Non-pigmented ciliary epithelial cell (primary cell): ENCODE measurements at regions not wholly inside any gene's neighbourhood (a gene's known extent, or its start where the extent isn't known, plus 50 kb on each side); places are given as distances from the start of the nearest gene placed in this dataset.

Experiments used
- DNase-seq: peaks from one replicate; pipeline ENCODE4 v3.0.0-alpha.2; 2010; ENCODE audit warnings: low read depth

DNA sequence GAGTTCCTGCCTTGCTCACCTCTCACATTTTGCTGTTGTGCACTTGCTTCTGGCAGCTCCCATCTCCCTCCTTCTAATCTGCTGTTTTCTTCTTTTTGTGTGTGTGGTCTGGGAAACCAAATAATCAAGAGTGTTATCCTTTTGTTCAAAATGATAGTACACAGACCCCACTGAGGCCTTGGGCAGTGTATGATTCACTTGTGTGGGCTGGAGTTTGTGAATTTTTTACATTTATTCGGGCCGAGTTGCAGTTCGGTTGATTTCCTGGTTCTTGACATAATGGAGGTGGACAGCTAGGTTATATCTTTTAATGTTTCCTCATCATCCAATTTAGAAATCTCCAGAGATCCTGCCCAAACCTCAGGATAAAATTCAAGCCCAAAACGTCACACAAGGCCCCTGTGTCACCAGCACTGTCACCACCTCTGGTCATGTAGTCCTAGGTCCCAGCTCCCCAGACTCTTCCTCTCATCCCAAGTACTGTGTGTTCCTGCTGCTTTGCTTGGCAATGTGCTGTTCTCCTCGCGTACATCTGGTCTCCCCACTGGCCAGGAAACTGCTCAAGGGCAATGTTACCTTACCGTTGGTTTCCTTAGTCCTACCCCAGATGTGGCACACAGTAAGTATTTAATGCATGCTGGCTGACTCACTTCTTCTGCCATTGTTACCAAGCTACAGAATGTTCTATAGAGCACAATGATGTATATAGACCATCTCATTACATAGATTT lies 55.7 kb upstream of the PHACTR2 start:
- DNase-seq = peak; percentile 36

DNA sequence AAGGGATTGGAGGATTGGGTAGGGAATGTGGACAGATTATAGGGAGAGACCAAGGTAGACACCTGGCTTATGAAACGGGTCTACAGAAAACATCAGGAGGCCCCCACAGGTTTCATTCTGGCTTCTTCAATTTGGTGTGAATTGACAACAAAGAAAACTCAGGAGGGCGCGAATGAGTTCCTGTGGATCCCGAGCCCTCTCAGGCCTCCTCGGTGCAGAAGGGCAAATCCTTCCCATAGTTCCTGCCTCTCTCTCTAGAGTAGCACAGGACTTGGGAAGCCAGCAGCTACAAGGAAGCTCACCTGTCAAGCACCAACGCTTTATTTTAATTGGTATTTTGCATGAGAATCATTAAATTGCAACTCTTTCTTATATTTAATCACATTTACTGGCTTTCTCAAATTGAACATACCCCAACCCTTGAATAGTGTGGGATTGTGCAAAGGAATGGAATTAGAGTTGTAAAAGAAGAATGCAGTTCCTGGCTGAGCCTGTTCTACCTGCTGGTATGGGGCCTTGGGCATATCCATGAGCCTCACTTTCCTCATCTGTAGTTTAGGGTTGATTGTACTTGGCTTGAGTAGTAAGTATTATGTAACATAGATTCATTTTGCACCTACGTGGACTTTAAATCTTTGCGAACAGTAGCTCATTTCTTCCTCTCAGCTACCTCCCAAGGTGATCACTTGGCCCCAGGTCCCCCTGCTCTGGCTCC lies 56.4 kb upstream of the PHACTR2 start:
- no peak for DNase-seq

DNA sequence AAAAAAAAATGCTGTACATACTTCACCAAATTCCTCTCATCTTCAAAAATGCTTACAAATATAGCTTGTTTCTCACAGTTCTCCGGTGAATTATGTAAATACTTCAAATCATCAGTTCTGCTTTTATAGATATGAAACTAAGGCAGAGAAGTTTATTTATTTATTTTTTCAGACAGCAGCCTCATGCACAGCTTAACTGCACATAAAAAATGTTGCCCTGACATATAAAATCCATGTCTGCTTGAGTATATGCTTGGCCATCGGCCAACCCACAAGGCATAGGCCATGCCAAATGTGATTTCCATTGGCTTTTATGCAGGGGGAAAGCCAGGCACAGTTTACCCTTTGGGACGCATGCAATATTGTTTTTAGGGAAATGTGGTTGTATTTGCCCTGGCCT lies 57.3 kb upstream of the PHACTR2 start:
- DNase-seq = no peak

DNA sequence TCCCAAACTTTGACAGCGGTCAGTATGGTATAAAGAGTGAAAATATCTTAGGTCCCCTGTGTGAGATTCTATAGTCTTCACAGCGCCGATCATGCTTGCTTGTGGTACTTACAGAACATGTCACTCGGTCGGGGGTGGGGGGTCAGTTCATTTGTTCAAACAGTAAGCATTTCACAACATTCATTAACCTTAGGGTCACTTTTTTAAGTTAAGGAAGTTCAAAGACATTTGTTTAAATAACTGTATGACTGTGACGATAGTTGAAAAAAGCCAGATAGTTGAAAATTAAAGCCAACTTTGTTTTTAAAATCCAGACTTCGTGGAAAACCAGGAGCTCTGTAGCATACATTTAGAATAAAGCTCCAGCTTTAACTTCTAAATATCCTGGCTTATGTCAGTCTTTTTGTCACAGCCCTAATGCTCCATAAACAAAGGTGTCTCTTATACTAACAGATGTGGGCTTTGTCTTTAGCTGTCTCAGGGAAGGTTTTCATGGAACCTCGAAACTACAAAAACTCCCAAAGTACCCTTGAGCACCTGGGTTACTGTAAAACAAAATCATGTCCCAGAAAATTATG lies 57.9 kb upstream of the PHACTR2 start:
- DNase-seq = no peak

DNA sequence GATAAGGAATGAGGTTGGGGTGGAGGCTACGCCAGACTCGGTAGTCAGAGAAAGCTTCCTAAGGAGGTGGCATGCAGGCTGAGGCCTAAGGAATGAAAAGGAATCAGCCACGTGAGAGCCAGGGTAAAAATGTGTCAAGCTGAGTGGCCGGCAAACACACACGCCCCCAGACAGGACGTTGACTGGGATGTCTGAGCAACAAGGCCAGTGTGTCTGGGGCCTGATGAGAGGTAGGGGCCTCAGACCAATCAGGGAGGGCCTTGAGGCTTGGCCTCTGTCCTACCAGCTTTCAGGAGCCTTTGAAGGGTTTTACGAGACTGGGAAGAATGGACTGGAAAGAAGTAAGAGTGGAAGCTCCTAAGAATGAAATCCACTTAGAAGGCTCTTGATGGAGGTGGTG lies 61.0 kb upstream of the PHACTR2 start:
- DNase-seq = no peak

DNA sequence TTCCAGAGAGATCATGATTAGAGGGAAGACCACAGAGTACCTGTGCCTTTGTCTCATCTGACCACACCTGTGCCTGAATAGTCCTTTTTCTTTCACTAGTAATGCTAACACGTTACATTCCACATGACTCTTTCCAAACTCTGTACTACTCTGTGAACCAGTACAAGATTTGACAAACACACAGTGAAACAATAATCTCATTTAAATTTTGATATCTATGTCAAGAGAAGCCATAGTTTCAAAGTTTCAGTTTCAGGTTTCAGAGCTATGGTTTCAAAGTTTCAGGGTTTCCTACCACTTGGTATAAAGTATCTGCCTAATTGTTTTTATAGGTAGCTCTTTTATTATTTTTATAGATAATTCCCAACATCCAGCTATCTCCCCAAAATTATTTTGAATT lies 62.0 kb upstream of the PHACTR2 start:
- no peak for DNase-seq

DNA sequence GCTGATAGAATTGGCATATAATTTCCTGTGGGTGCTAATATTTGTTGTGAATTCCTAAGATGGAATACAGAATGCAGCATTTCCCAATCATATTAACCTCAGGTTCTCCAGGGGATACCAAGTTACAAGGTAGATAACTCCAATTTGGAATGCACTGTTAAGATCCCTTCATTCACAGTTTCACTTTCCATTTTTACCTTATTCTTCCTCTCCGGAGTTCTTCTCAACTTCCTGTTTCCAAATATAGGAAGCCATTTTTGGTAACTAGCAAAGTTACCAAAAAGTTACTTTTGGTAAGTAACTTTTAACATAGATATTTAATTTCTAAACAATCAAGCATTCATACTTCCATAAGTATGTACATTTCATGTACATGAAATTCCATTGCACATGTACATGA lies 63.5 kb upstream of the PHACTR2 start:
- DNase-seq = no peak

DNA sequence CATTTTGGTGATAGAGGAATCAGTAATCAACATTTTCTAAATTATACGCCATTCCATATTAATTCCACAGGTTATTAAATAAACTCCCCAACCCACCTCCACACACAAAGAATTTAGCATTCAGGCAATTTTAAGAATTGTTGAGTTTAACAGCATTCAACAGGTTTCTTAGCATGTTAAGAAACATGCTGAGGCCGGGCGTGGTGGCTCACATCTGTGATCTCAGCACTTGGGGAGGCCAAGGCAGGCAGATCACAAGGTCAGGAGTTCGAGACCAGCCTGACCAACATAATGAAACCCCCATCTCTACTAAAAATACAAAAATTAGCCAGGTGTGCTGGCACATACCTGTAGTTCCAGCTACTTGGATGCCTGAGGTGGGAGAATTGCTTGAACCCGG lies 64.0 kb upstream of the PHACTR2 start:
- DNase-seq = no peak

DNA sequence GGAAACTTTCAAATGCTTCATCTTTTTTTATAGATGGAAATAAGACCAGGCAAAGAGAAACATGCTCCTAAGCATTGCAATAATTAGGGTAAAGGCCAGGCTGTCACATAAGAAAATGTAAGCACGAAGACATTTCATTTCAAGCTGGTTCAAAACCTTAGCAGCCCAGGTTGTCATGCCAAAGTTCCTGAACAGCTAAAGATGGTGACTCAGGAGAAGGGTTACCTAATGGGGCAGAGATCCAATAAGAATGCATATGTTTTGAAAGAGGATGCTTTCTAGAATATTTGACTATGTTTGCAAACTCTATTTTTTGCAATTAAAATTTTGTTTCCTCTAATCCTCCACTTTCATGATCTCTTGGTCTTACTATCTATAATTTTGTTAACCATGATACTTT lies 65.6 kb upstream of the PHACTR2 start:
- DNase-seq = no peak

DNA sequence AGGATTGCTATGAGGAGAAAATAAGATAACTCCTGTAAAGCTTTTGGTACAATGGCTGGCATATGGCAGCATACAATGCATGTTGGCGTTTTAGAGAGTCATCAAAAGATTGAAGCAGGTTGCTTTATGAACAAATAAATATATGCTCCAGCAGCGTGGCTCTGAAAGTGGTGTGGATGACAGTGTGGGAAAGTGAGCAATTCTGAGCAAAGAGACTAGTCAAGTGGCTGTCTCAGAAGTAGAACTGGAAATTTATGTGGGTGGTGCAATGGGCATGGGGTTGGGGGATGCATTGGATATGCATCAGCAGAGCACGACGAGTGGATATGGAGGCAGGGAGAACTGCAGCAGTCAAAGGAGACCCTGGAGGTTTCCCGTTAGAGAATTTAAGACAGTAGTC lies 66.2 kb upstream of the PHACTR2 start:
- DNase-seq = no peak

DNA sequence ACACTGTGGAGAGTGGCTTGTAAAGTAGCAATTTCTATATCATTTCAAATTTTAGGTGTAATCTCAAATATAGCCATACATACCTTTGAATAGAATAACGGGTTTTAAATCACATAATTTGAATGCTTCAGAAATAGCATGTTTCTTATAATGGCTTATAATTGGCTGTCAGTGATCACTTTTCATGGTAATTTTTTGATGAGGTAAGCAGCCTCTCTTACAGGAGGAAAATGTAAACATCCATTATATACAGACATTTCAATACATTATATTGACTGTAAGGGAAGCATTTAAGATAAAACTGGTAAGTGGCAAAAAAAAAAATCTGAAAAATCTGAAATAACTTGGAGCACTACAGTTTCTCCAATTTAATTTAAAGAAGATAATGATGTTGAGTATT lies 67.8 kb upstream of the PHACTR2 start:
- DNase-seq = no peak

DNA sequence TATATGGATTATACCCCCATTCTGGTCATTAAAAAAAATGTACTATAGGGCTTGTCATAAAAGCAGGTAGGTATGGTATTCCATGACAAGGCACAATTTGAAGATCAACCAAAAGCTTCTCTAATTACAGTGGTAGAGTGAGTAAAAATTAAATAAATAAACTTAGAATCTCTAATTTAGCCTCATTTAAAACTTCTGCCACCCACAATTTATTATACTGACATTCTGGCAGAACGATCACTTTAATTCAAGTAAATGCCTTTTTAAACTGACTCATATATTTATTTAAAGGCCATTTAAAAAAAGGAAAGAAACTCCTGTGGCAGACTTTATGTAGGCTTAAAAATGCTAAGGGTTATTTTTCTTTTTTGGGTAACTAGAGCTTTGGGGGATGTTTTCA lies 68.3 kb upstream of the PHACTR2 start:
- no peak for DNase-seq

DNA sequence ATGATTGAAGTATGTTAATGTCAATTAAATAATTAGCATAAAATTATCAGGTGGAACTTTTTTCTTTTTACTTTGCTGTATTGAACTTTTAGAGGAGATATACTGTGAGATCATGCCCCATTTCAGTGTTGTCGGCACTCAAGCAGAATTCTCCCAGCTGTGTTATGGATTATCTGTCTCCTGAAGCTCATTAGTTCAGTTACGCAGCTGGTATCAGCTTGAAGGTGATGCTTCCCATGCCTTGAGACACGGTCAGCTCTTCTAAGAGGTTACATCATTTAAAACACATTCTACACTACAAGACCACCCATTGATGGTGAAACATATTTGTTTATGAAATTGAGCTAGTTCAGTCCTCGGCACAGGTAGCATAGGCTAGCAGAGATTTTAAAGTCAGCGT lies 68.9 kb upstream of the PHACTR2 start:
- DNase-seq = no peak

DNA sequence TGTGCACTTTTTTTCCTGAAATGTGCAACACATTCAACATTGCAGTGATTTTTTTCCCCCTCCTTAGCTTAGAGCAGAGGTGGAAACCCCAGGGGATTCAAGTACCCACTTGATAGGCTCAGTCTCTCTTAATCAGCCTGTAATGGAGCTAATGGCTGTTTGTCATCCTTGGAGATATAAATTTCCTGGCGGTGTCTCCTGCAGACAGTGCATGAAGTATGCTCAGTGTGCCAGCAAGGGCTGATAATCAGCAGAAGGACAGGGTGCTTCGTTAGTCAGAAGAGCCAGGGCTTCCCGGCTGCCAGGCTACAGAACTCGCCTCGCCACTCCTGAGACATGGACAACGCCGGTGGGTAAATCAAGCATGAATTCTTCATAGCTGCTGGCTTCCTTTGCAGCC lies 69.8 kb upstream of the PHACTR2 start:
- DNase-seq = no peak

DNA sequence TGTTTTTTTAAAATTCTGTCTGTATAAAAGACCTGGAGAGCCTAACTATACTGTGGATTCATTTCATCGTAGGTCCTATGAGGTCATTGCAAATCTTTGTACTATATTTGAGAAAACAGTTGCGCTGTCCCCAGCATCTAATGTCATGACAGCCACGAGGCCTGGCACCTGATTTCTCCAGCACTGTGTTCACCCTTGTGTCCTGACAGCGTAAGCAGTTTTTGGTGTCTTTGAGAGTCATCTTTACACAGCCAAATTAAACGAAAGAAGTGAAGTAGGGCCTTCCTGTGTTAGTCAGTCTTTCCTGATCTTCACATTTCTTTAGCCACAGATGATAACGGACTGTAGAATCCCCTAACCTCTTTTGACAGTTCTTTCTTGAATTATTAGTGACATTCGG lies 70.6 kb upstream of the PHACTR2 start:
- DNase-seq = no peak

DNA sequence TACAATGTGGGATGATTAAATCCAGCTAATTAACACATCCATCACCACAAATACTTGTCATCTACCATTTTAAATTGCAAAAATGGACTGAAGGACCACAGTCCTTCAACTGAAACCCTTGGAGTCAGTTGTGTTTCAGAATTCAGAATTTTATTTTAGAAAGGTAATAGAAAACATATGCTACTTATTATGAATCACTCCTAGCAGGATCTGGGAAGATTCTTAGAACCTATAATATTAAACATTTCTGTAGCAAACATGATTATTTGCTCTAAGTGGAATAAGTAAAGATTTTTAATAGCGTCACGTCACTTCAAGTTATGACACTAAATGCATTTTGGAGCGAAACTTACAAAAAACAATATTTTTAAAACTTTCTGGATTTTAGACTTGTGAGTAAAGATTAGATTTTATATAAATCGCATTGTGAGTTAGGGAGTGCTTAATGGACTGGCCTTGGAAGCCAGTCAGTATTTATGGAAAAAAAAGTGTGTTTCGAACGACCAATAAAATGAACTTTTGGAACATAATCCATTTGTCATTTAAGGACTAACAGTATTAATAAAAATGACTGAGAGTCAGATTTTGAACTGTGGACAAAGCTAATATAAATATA lies 71.8 kb upstream of the PHACTR2 start:
- DNase-seq = no peak

DNA sequence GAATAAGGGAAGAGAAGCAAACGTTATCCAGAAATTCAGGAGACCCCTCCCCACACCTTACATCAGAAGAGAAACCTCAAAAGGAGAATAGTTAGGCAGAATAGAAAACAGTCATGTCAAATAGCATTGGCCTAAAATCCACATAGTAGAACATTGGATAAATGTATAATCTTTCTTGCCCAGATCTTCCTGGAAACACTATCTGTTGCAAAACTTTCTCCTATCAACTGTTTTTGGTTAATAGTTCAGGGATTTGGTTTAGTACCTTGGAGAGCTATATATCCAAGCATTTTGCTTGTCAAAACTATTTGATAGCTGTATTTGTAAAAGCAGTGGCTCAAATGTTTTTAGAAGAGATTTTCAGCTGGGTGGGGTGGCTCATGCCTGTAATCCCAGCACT lies 74.3 kb upstream of the PHACTR2 start:
- DNase-seq = no peak

DNA sequence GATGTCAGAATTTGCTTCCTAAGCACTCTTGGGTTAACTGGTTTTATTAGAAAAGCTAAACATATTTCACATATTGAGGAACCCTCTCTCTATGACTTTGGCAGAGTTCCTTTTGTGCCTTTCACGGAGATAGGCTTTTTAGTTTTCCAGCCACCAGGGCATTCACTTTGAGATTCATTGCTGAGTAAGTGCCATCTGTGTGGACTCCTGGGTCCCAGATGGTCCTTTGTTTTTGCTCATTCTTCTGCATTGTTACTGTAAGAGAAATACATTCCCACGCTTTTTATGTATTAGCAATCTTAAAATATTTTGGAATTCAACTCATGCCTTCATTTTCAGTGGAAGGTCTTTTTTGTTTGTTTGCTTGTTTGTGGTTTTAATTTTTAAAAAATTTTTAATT lies 76.3 kb upstream of the PHACTR2 start:
- no peak for DNase-seq

DNA sequence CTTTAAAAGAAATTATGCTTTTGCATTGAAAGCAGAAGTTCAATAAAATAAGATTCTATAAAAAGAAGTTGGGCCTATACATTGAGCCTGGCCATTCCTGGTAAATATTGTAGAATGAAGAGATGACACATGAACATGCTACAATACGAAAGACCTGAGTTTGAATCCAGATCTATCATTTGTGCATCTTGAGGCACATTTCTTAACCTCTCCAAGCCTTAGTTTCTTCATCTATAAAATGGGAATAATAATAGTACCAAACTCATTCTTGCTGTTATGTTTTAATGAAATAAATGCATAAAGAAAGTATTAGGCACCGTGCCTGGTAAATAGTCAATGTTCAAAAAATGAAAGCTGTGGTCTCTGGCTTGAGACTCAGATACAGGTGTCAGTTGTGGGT lies 76.9 kb upstream of the PHACTR2 start:
- DNase-seq = no peak

DNA sequence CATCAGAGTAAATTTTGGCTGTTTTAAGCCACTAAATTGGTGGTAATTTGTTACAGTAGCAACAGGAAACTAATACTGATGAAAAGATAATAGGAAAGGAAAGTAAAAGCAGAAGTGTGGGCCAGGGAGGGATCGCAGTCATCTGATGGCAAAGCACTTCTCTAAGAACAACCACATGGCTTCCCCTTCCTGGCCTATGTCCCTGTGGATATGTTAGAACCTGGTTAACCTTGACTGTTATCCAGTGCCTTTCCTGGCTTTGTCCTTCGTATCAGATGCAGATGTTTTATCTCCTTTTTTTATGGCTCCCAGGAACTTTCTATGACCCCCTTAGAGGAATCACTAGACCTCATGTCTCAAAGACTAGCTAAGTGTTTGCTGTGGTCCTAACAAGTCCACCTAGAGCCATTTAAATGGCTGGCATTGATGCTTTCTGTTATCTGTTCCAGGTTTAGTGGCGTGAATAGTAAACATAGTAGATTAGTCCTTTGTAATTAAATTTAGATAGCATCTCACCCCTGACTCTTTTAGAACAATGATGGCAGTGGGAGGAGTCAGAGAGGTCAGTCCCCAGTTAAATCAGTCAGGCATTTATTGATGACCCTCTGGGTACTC lies 79.2 kb upstream of the PHACTR2 start:
- DNase-seq = no peak

DNA sequence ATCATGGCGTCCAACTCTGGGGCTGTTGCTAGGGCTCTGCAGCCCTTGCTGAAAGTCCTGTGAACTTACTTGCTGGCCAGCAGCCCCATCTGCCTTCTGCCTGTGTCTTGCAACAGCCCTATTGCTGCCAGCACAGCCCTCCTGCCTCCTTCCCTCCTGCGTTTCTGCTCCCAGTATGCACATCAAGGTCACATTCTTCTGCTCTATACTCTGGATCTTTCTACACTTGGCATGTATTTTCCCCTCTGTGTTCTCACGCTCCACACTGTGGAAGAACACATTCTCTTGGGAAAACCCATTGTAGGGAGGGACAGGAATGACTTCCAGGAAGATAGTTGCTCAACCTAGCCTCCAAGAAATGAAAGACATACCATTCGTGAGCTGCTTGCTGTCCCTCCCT lies 80.9 kb upstream of the PHACTR2 start:
- DNase-seq = no peak

DNA sequence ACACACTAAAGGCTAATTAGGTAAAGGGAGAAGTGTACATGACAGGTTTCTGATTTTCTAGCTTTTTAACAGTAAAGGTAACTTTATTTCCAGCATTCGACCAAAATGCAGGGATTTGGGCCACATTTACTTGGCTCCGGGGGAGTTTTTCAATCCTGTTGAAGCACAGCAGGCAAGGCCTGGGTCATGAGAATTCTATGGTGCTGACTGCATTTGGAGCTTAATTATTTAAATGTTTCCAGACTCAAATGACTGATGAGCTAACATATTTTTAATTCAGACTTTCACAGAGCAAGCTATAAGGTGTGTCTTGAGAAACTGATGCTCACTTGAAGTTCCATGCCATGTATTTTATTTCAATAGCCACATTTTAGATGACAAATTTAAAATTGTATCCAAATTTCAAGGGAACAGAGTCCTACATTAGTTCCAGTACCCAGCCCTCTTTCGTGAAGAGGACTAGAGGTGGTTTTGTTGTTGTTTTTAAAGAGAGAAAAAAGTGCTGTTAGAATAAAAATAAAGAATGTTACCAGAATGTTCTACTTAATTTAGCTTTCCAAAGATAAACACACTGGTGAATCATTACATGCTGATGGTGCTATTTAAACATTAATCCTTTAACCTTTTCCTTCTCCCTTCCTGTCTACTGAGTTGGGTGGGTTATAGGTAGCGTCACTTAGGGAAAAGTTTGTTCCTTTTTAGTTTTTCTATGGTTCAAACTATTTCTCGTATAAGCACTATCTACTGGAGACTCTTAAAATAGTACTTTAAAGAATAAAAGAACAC lies 82.3 kb upstream of the PHACTR2 start:
- DNase-seq = no peak
